Right renal cortex interstitium (tissue), 3 donors: ENCODE measurements at regions not wholly inside any gene's neighbourhood (a gene's known extent, or its start where the extent isn't known, plus 50 kb on each side); places are given as distances from the start of the nearest gene placed in this dataset.

Experiments used
- DNase-seq, 3 donors: peaks; one replicate each; pipeline ENCODE4 v3.0.0-alpha.2; 2013; ENCODE audit warnings: low read depth in 3 of 3, low spot score in 2 of 3

- no peak for DNase-seq
Observed at GRCh38 chr22:27192135-27192829, 534.9 kb downstream of the MIAT start.

GRCh38 chr22:27193215-27193614 lies 535.8 kb downstream of the MIAT start:
- no peak for DNase-seq

- DNase-seq: no peak
Observed at GRCh38 chr22:27193636-27194035, 536.2 kb downstream of the MIAT start.

GRCh38 chr22:27194096-27194748 lies 536.8 kb downstream of the MIAT start:
- no peak for DNase-seq

GRCh38 chr22:27195094-27195493 lies 537.7 kb downstream of the MIAT start:
- no peak for DNase-seq

- DNase-seq: no peak
Observed at GRCh38 chr22:27195494-27195893, 538.1 kb downstream of the MIAT start.

- DNase-seq: no peak
Observed at GRCh38 chr22:27196606-27197005, 539.2 kb downstream of the MIAT start.

GRCh38 chr22:27197052-27197451 lies 539.7 kb downstream of the MIAT start:
- no peak for DNase-seq

GRCh38 chr22:27197618-27198017 lies 540.2 kb downstream of the MIAT start:
- DNase-seq: no peak

GRCh38 chr22:27198518-27199035 lies 541.2 kb downstream of the MIAT start:
- no peak for DNase-seq

GRCh38 chr22:27199354-27199753 lies 542.0 kb downstream of the MIAT start:
- DNase-seq: no peak

- DNase-seq: no peak
Observed at GRCh38 chr22:27201276-27201675, 543.9 kb downstream of the MIAT start.

- DNase-seq: no peak
Observed at GRCh38 chr22:27201741-27202140, 544.4 kb downstream of the MIAT start.

GRCh38 chr22:27203276-27203660 lies 545.9 kb downstream of the MIAT start:
- DNase-seq: no peak

GRCh38 chr22:27204280-27204679 lies 546.9 kb downstream of the MIAT start:
- no peak for DNase-seq

GRCh38 chr22:27204817-27205216 lies 547.4 kb downstream of the MIAT start:
- no peak for DNase-seq

- DNase-seq: no peak
Observed at GRCh38 chr22:27205492-27206373, 548.3 kb downstream of the MIAT start.

- no peak for DNase-seq
Observed at GRCh38 chr22:27206374-27207133, 549.2 kb downstream of the MIAT start.

GRCh38 chr22:27207266-27207665 lies 549.9 kb downstream of the MIAT start:
- DNase-seq: no peak

- no peak for DNase-seq
Observed at GRCh38 chr22:27207907-27208306, 550.5 kb downstream of the MIAT start.
